ENCODE measurements at regions not wholly inside any gene's neighbourhood (a gene's known extent, or its start where the extent isn't known, plus 50 kb on each side); places are given as distances from the start of the nearest gene placed in this dataset.
"Not testable (repeated sequence)": the region's sequence is repeated elsewhere in the genome, so short reads cannot be mapped to it uniquely, and the experiment has no call there.

- TF ChIP-seq POLR2A (IDR thresholded peaks at IDR 0.05; ENCODE audit: low read depth, low read length), result no peak
- DNase-seq (ENCODE audit: insufficient read length, low spot score), result no peak
- FAIRE-seq, result no peak
These were observed 391.8 kb upstream of the USP9Y start for GRCh38 chrY:12309212-12309611.

GRCh38 chrY:12310832-12311231, 390.2 kb upstream of the USP9Y start:
- TF ChIP-seq POLR2A (IDR thresholded peaks at IDR 0.05; ENCODE audit: low read depth, low read length), result no peak
- DNase-seq (ENCODE audit: insufficient read length, low spot score) (no peak), FAIRE-seq (no peak)

- FAIRE-seq, result no peak
- no peak for DNase-seq (ENCODE audit: insufficient read length, low spot score)
- TF ChIP-seq POLR2A (IDR thresholded peaks at IDR 0.05; ENCODE audit: low read depth, low read length), result no peak
These were observed 373.3 kb upstream of the USP9Y start for GRCh38 chrY:12327751-12328150.

GRCh38 chrY:12331917-12332316, 369.1 kb upstream of the USP9Y start:
- not testable (repeated sequence) for DNase-seq (ENCODE audit: insufficient read length, low spot score); FAIRE-seq

- no peak for FAIRE-seq
- DNase-seq (ENCODE audit: insufficient read length, low spot score), result no peak
- TF ChIP-seq POLR2A (IDR thresholded peaks at IDR 0.05; ENCODE audit: low read depth, low read length), result no peak
These were observed 357.8 kb upstream of the USP9Y start for GRCh38 chrY:12343211-12343610.

- FAIRE-seq, result no peak
- no peak for DNase-seq (ENCODE audit: insufficient read length, low spot score)
- TF ChIP-seq POLR2A (IDR thresholded peaks at IDR 0.05; ENCODE audit: low read depth, low read length), result no peak
These were observed 352.9 kb upstream of the USP9Y start for GRCh38 chrY:12348181-12348580.

GRCh38 chrY:12357204-12357603, 343.8 kb upstream of the USP9Y start:
- DNase-seq (ENCODE audit: insufficient read length, low spot score) (no peak), FAIRE-seq (no peak)
- no peak for TF ChIP-seq POLR2A (IDR thresholded peaks at IDR 0.05; ENCODE audit: low read depth, low read length)

GRCh38 chrY:12357655-12358054, 343.4 kb upstream of the USP9Y start:
- no peak for TF ChIP-seq POLR2A (IDR thresholded peaks at IDR 0.05; ENCODE audit: low read depth, low read length)
- no peak for FAIRE-seq
- DNase-seq (ENCODE audit: insufficient read length, low spot score), result no peak

- TF ChIP-seq POLR2A (IDR thresholded peaks at IDR 0.05; ENCODE audit: low read depth, low read length), result no peak
- FAIRE-seq, result no peak
- no peak for DNase-seq (ENCODE audit: insufficient read length, low spot score)
These were observed 342.7 kb upstream of the USP9Y start for GRCh38 chrY:12358337-12358736.

- DNase-seq (ENCODE audit: insufficient read length, low spot score), result no peak
- no peak for TF ChIP-seq POLR2A (IDR thresholded peaks at IDR 0.05; ENCODE audit: low read depth, low read length)
- FAIRE-seq, result no peak
These were observed 341.2 kb upstream of the USP9Y start for GRCh38 chrY:12359867-12360266.

GRCh38 chrY:12360496-12360895, 340.5 kb upstream of the USP9Y start:
- FAIRE-seq (no peak), DNase-seq (ENCODE audit: insufficient read length, low spot score) (no peak)
- no peak for TF ChIP-seq POLR2A (IDR thresholded peaks at IDR 0.05; ENCODE audit: low read depth, low read length)

- FAIRE-seq (no peak), DNase-seq (ENCODE audit: insufficient read length, low spot score) (no peak)
- no peak for TF ChIP-seq POLR2A (IDR thresholded peaks at IDR 0.05; ENCODE audit: low read depth, low read length)
These were observed 335.6 kb upstream of the USP9Y start for GRCh38 chrY:12365311-12365910.

GRCh38 chrY:12374588-12374987, 326.4 kb upstream of the USP9Y start:
- not testable (repeated sequence) for FAIRE-seq; DNase-seq (ENCODE audit: insufficient read length, low spot score)

- FAIRE-seq; DNase-seq (ENCODE audit: insufficient read length, low spot score): not testable (repeated sequence)
These were observed 309.1 kb upstream of the USP9Y start for GRCh38 chrY:12391655-12392559.

GRCh38 chrY:12393190-12393589, 307.8 kb upstream of the USP9Y start:
- no peak for TF ChIP-seq POLR2A (IDR thresholded peaks at IDR 0.05; ENCODE audit: low read depth, low read length)
- DNase-seq (ENCODE audit: insufficient read length, low spot score) (no peak), FAIRE-seq (no peak)

GRCh38 chrY:12395381-12396120, 305.5 kb upstream of the USP9Y start:
- not testable (repeated sequence) for DNase-seq (ENCODE audit: insufficient read length, low spot score); FAIRE-seq

All from H54 (cell line).